Brain microvascular endothelial cell (primary cell): ENCODE measurements at regions not wholly inside any gene's neighbourhood (a gene's known extent, or its start where the extent isn't known, plus 50 kb on each side); places are given as distances from the start of the nearest gene placed in this dataset.

Experiments
- DNase-seq: peaks from one replicate; pipeline ENCODE4 v3.0.0-alpha.2; 2020
- H3K27ac ChIP-seq: fragments of 250-450 bp; sonication (Bioruptor Pico); 2 replicates; pipeline ENCODE4 v1.5.1; 2020; ENCODE audit warnings: mild to moderate bottlenecking, moderate library complexity
- H3K27me3 ChIP-seq: fragments of 250-450 bp; sonication (Bioruptor Pico); replicated peaks from 2 replicates; pipeline ENCODE4 v1.5.1; 2020; ENCODE audit warnings: mild to moderate bottlenecking
- H3K36me3 ChIP-seq: fragments of 250-450 bp; sonication (Bioruptor Pico); replicated peaks from 2 replicates; pipeline ENCODE4 v1.5.1; 2020; ENCODE audit warnings: mild to moderate bottlenecking
- H3K4me3 ChIP-seq: 2 replicates; pipeline ENCODE4 v1.5.1; 2011; ENCODE audit warnings: low read depth, mild to moderate bottlenecking, control low read depth, low read length, moderate library complexity
- CTCF ChIP-seq: IDR thresholded peaks from 2 replicates; pipeline ENCODE4 v1.5.1; 2011; ENCODE audit warnings: low read depth, mild to moderate bottlenecking, moderate library complexity, low read length, control low read depth, inconsistent platforms; ENCODE audit errors: missing control alignments
- in situ Hi-C: cut with HindIII; loops from 2 replicates; pipeline ENCODE4 v1.10.0; 2017; ENCODE audit warnings: low sequenced_read_pairs, low pct_ligation_motif_present

- DNase-seq, result peak; percentile 31
- Histone ChIP-seq H3K27ac (no peak overlapping the region), H3K36me3 (no peaks in the 10 kb centered on the region), H3K27me3 (no peaks in the 10 kb centered on the region), H3K4me3 (no peak overlapping the region)
- in situ Hi-C loops, result no loop called here
- no peak for TF ChIP-seq CTCF
Measured at GRCh38 chr20:17856837-17857605, 111.6 kb downstream of the SNX5 start.

- no peak for DNase-seq
- in situ Hi-C loops, result no loop called here
- Histone ChIP-seq H3K27me3 (no peaks in the 10 kb centered on the region), H3K4me3 (no peak overlapping the region), H3K27ac (no peak overlapping the region), H3K36me3 (no peaks in the 10 kb centered on the region)
- TF ChIP-seq CTCF, result no peak
Measured at GRCh38 chr20:17856024-17856564, 112.5 kb downstream of the SNX5 start.

- no peak for TF ChIP-seq CTCF
- Histone ChIP-seq H3K27ac (no peak overlapping the region), H3K36me3 (no peaks in the 10 kb centered on the region), H3K27me3 (no peaks in the 10 kb centered on the region), H3K4me3 (no peak overlapping the region)
- in situ Hi-C loops, result no loop called here
- peak; percentile 46 for DNase-seq
Measured at GRCh38 chr20:17854307-17854903, 114.2 kb downstream of the SNX5 start.

GRCh38 chr20:17852323-17852722 lies 116.3 kb downstream of the SNX5 start:
- H3K27me3 ChIP-seq, result no peaks in the 10 kb centered on the region
- H3K36me3 ChIP-seq, result no peaks in the 10 kb centered on the region
- TF ChIP-seq CTCF, result no peak
- no peak overlapping the region for H3K27ac ChIP-seq
- no peak for DNase-seq
- in situ Hi-C loops, result no loop called here
- no peak overlapping the region for H3K4me3 ChIP-seq

- Histone ChIP-seq H3K36me3 (no peaks in the 10 kb centered on the region), H3K27ac (peak overlapping the region; percentile 96), H3K4me3 (no peak overlapping the region), H3K27me3 (no peaks in the 10 kb centered on the region)
- in situ Hi-C loops, result no loop called here
- no peak for DNase-seq
- TF ChIP-seq CTCF, result no peak
Measured at GRCh38 chr20:17850684-17851026, 117.9 kb downstream of the SNX5 start.
